ENCODE measurements at regions not wholly inside any gene's neighbourhood (a gene's known extent, or its start where the extent isn't known, plus 50 kb on each side); places are given as distances from the start of the nearest gene placed in this dataset.

DNA sequence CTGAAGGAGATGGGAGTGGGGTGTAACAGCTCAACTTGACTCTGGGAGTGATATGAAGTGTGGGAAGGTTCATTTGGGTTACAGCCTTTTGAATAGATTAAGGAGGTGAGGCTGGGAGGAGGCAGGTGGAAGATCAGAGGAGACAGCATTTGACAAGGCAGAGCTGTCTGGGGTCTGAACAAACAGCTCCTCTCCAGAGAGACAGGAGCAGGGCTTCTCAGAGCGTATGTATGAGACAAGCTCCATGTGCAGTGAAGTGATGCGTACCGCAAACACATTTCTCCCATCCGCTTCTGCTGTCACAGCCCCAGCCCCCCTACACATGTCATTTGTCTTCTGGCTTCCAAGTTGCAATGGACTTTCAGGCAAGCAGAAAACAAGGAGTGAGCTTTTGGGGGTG is 137.1 kb upstream of the E2F8 start:
- Histone ChIP-seq H3K9me3 (ENCODE audit: control insufficient read depth, insufficient read depth, low read length) (no peaks in the 10 kb centered on the region), H4K20me1 (ENCODE audit: control insufficient read depth, insufficient read depth, low read depth, low read length) (no peaks in the 10 kb centered on the region), H3K27me3 (ENCODE audit: control insufficient read depth, low read length) (peaks cover 5% of the 10 kb centered on the region; the same call in 1 of the 2 replicates), H3K4me3 (ENCODE audit: low read length) (no peak overlapping the region), H3K9me2 (replicated peaks; ENCODE audit: control insufficient read depth, low read length) (no peaks in the 10 kb centered on the region), H3K27ac (ENCODE audit: low read depth, low read length) (no peak overlapping the region), H3K4me2 (ENCODE audit: low read length) (no peak overlapping the region), H3K4me1 (ENCODE audit: control insufficient read depth, low read length) (no peaks in the 10 kb centered on the region), H3K79me2 (ENCODE audit: control insufficient read depth, low read length) (no peaks in the 10 kb centered on the region), H3K36me3 (ENCODE audit: control insufficient read depth, low read length) (no peaks in the 10 kb centered on the region), H3F3A (ENCODE audit: control insufficient read depth, insufficient read depth) (no peaks in the 10 kb centered on the region)
- no peak for TF ChIP-seq EZH2phosphoT487 (IDR thresholded peaks at IDR 0.05; ENCODE audit: borderline replicate concordance, low read length)
- TF ChIP-seq, protein P1, sequence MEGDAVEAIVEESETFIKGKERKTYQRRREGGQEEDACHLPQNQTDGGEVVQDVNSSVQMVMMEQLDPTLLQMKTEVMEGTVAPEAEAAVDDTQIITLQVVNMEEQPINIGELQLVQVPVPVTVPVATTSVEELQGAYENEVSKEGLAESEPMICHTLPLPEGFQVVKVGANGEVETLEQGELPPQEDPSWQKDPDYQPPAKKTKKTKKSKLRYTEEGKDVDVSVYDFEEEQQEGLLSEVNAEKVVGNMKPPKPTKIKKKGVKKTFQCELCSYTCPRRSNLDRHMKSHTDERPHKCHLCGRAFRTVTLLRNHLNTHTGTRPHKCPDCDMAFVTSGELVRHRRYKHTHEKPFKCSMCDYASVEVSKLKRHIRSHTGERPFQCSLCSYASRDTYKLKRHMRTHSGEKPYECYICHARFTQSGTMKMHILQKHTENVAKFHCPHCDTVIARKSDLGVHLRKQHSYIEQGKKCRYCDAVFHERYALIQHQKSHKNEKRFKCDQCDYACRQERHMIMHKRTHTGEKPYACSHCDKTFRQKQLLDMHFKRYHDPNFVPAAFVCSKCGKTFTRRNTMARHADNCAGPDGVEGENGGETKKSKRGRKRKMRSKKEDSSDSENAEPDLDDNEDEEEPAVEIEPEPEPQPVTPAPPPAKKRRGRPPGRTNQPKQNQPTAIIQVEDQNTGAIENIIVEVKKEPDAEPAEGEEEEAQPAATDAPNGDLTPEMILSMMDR (IDR thresholded peaks at IDR 0.05; ENCODE audit: low read depth, low read length, poor library complexity, severe bottlenecking), result no peak

DNA sequence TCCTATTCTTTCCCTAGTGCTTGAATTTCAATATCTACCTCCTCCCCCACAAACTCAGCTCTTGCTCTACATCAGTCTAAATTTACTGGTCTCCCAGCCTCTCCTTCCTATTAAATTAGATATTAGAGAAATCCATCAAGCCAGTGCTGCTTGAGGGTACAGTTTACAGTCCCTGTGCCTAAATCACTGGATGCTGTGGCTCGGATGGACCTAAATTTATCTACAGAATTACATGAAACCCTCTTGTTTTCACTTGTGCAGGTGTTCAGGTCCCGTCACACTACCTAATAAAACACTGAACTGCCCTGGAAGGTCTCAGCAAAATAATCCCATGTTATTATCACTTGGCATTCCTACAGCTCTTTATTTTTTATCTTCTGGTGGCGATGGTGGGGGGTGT is 134.7 kb upstream of the E2F8 start:
- H3K79me2 ChIP-seq (ENCODE audit: control insufficient read depth, low read length), result no peaks in the 10 kb centered on the region
- no peaks in the 10 kb centered on the region for H3K36me3 ChIP-seq (ENCODE audit: control insufficient read depth, low read length)
- H3K27ac ChIP-seq (ENCODE audit: low read depth, low read length), result no peak overlapping the region
- no peaks in the 10 kb centered on the region for H4K20me1 ChIP-seq (ENCODE audit: control insufficient read depth, insufficient read depth, low read depth, low read length)
- no peaks in the 10 kb centered on the region for H3F3A ChIP-seq (ENCODE audit: control insufficient read depth, insufficient read depth)
- H3K9me2 ChIP-seq (replicated peaks; ENCODE audit: control insufficient read depth, low read length), result no peaks in the 10 kb centered on the region
- TF ChIP-seq, protein P1 (IDR thresholded peaks at IDR 0.05; ENCODE audit: low read depth, low read length, poor library complexity, severe bottlenecking), result no peak
- no peak for TF ChIP-seq EZH2phosphoT487 (IDR thresholded peaks at IDR 0.05; ENCODE audit: borderline replicate concordance, low read length)
- peaks cover 8% of the 10 kb centered on the region; the same call in 1 of the 2 replicates for H3K27me3 ChIP-seq (ENCODE audit: control insufficient read depth, low read length)
- no peaks in the 10 kb centered on the region for H3K9me3 ChIP-seq (ENCODE audit: control insufficient read depth, insufficient read depth, low read length)
- no peak overlapping the region for H3K4me2 ChIP-seq (ENCODE audit: low read length)
- no peak overlapping the region for H3K4me3 ChIP-seq (ENCODE audit: low read length)
- H3K4me1 ChIP-seq (ENCODE audit: control insufficient read depth, low read length), result no peaks in the 10 kb centered on the region

- Histone ChIP-seq H3K27ac (ENCODE audit: low read depth, low read length) (no peak overlapping the region), H4K20me1 (ENCODE audit: control insufficient read depth, insufficient read depth, low read depth, low read length) (no peaks in the 10 kb centered on the region), H3K79me2 (ENCODE audit: control insufficient read depth, low read length) (no peaks in the 10 kb centered on the region), H3F3A (ENCODE audit: control insufficient read depth, insufficient read depth) (no peaks in the 10 kb centered on the region), H3K36me3 (ENCODE audit: control insufficient read depth, low read length) (no peaks in the 10 kb centered on the region), H3K4me2 (ENCODE audit: low read length) (no peak overlapping the region), H3K27me3 (ENCODE audit: control insufficient read depth, low read length) (peaks cover 12% of the 10 kb centered on the region), H3K9me2 (replicated peaks; ENCODE audit: control insufficient read depth, low read length) (no peaks in the 10 kb centered on the region), H3K4me3 (ENCODE audit: low read length) (no peak overlapping the region), H3K4me1 (ENCODE audit: control insufficient read depth, low read length) (no peaks in the 10 kb centered on the region), H3K9me3 (ENCODE audit: control insufficient read depth, insufficient read depth, low read length) (no peaks in the 10 kb centered on the region)
- TF ChIP-seq EZH2phosphoT487 (IDR thresholded peaks at IDR 0.05; ENCODE audit: borderline replicate concordance, low read length), result no peak
- TF ChIP-seq, protein P1 (IDR thresholded peaks at IDR 0.05; ENCODE audit: low read depth, low read length, poor library complexity, severe bottlenecking), result no peak
Observed at GRCh38 chr11:19374151-19374569, 133.4 kb upstream of the E2F8 start.
